HuH-7 (cell line): ENCODE measurements at regions not wholly inside any gene's neighbourhood (a gene's known extent, or its start where the extent isn't known, plus 50 kb on each side); places are given as distances from the start of the nearest gene placed in this dataset.
A peak's percentile ranks its signal among the peaks of the same experiment; 100 is the strongest.
"Not testable (repeated sequence)": the region's sequence is repeated elsewhere in the genome, so short reads cannot be mapped to it uniquely, and the experiment has no call there.

Experiments used
- DNase-seq: peaks from one replicate; pipeline ENCODE4 v3.0.0; 2011; ENCODE audit warnings: low spot score

DNA sequence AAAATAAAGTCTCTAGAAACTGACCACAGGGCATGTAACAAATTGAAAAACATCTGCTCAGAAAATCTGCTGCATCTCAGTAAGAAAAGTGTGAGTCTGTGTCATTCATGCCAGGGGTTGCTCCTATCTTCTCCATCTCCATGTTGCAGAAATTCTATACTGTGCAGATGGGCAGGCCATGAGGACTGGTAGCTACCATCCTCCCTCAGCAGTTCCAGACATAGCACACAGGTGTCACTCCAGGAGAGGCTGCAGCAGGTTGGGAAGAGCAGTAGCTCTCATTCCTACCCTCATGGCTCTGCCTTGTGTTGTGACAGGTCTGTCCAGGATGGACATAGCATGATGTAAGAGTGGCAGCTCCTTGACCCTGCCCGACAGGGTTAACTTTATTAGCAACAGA, 173.4 kb downstream of the NDUFS4 start:
- DNase-seq: no peak

GRCh38 chr5:53738105-53738504, 177.7 kb downstream of the NDUFS4 start:
- no peak for DNase-seq

- DNase-seq: no peak
These were observed 178.7 kb downstream of the NDUFS4 start for GRCh38 chr5:53739111-53739510.

DNA sequence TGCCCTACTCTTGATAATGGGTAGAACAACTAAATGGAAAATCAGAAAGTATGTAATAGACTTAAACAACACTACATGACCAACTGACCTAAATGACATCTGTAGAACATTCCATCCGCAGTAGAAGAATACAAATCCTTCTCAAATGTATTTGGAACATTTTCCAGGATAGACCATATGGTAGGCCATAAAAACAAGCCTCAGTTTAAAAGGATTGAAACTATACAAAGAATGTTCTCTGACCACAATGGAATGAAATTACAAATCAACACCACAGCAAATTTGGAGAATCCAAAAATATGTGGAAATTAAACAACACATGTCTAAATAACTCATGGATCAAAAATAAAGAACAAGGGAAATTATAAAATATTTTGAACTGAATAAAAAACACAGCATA, 189.2 kb downstream of the NDUFS4 start:
- no peak for DNase-seq

GRCh38 chr5:53752282-53752681, 191.8 kb downstream of the NDUFS4 start:
- not testable (repeated sequence) for DNase-seq

DNA sequence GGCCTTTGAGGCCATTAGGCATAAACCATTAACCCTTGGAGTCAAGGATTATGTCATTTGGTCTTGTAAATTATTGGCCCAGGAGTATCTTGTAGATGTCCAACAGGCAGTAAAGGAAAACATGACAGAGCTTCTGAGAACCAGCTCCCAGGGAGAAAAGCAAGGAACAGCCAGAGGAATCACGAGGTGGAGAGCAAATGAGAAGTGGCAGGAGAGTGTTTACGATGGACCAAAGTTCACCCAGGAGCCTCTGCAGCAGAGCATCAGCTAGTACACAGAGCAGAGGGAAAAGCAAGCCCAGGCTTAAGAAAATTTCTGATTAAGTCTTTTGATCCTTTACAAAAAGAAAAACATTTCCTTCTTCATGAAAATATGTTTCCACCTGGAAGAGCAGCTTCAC, 206.2 kb downstream of the NDUFS4 start:
- peak; percentile 6 for DNase-seq

DNA sequence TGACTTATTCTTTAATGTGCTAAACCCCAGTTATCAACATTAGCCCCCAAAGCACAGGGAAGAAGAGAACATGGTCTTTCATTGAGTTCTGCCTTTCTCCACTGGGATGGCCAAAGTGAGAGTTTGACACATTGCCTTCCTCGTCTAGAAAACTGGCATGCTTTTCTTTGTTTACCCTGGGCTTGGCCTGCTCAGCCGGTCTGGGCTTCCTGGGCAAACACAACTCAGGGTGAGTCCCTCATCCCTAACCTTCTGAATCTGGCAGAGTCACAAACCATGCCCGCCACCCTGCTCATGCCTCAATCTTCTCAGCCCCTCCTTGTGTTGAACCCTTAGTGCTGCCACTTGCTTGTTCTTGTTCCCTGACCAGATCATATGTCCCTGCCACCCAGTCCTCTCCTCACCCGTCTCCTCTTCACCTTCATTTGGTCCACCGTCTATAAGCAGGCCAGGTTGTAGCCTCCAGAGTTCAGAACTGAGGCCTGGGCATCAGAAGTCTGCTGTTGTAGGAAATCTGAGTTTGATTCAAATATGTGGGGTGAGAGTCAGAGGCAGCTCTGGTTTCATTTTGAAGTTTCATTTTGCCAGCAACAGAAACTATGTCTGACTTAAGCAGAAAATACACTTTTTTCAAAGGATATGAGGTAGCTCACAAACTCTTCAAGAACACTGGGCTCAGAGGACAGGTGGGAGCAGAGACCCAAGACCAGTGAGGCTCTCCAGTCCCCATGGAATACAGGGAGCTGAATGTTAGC, 217.6 kb downstream of the NDUFS4 start:
- DNase-seq: no peak

DNA sequence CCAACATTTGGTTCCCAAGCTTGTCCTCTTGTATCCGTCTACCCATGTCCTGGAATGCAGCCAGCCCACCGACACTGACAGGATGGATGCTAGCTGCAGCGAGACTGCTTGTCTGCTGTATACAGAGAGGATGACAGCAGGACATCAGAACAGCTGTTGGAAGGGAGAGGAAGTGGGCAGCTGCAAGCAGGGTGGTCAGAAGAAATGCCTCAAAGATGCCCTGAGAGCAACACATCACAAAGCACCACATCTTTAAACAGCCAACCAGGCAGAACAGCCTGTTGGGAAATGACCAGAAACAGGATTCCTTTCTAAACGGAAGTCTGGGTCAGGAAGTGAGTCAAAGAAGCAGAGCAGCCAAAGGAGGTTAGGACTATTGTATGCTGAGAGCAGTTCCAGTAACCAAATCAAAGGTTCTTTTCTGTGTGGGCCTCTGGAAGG, 219.1 kb downstream of the NDUFS4 start:
- no peak for DNase-seq

DNA sequence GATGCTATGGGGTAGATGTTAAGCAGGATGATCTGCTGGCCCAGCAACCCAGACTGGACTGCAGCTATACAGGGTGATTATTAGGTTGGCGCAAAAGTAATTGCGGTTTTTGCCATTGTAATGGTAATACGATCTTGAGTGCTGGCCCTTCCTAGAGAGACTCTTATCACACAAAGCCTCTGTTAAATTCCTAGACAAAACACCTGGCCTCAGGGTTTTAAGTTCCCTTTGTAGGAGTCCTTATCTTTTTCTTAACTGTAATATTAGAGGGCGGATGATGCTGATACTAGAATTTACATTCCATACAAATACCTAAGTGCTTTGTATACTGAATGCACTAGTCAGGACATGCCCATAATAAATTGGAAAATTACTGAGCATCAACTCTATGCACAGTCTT, 222.2 kb downstream of the NDUFS4 start:
- DNase-seq: no peak

- DNase-seq: no peak
These were observed 223.3 kb downstream of the NDUFS4 start for GRCh38 chr5:53783624-53784228.

GRCh38 chr5:53784596-53784995, 224.2 kb downstream of the NDUFS4 start:
- DNase-seq: no peak

GRCh38 chr5:53785924-53786323, 225.5 kb downstream of the NDUFS4 start:
- no peak for DNase-seq

DNA sequence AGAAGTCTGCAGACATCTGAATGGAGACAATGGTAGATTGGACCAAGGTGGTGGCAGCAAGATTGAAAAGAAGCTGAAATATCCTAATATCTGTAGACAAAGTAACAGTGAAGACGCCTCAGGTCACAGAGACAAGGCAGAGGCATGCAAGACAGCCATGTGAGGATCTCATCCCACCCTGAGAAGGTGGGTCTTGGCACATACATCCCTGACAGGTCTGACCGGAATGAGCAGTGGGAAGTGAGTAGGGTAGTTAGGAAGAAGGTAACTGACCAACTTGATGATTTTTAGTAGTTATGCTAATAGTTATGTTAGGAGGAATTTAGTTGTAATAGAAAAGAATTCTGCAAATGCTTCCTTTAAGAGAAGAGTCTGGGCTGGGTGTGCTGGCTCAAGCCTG, 229.6 kb downstream of the NDUFS4 start:
- no peak for DNase-seq

DNA sequence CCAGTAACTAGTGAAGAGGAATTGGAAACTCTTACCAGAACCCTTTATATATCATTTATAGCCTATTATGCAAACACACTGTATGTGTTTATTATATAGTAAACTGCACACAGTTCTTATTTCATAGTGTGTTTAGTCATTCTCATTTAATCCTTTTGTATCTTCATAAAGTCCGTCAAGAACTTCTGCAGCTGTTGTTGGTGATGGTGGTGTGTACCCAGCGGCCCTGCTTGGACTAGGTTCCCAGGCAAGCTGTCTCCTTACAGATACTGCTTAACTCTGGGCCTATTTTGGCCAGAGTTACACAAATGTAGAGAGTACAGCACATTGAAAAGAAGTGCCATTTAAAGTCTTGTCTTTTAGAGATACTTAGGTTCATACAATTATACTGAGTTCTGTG, 231.9 kb downstream of the NDUFS4 start:
- no peak for DNase-seq

DNA sequence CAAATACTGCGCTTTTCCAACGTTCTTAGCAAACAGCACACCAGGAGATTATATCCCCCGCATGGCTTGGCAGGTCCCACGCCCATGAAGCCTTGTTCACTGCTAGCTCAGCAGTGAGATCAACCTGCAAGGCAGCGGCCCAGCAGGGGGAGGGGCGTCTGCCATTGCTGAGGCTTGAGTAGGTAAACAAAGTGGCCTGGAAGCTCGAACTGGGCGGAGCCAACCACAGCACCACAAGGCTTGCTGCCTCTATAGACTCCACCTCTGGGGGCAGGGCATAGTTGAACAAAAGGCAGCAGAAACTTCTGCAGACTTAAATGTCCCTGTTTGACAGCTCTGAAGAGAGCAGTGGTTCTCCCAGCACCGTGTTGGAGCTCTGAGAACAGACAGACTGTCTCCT, 239.2 kb downstream of the NDUFS4 start:
- not testable (repeated sequence) for DNase-seq

GRCh38 chr5:53808392-53808791, 248.0 kb downstream of the NDUFS4 start:
- not testable (repeated sequence) for DNase-seq

GRCh38 chr5:53814819-53815218, 254.4 kb downstream of the NDUFS4 start:
- DNase-seq: no peak

- DNase-seq: no peak
These were observed 255.0 kb downstream of the NDUFS4 start for GRCh38 chr5:53815471-53815870.

DNA sequence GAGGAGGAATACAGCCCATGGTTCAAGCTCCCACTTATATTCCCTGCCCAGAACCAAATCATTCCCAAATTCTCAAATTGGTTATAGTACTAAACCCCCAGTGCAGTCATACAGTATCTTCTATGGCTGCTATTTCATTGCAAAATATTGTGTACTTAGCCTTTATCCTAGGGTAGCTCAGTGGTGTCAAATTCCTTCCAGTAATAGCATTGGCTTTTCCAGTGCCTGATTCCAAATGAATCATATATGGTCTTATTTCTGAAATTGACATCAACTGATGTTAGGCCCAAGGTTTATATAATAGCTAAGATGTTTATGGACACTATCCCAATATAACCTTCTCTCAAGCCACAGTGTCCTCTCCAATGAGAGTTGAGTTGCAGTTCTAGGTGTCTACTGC, 256.7 kb downstream of the NDUFS4 start:
- DNase-seq: no peak

- no peak for DNase-seq
These were observed 259.0 kb downstream of the NDUFS4 start for GRCh38 chr5:53819482-53819881.

- no peak for DNase-seq
These were observed 259.8 kb downstream of the NDUFS4 start for GRCh38 chr5:53820119-53820801.

DNA sequence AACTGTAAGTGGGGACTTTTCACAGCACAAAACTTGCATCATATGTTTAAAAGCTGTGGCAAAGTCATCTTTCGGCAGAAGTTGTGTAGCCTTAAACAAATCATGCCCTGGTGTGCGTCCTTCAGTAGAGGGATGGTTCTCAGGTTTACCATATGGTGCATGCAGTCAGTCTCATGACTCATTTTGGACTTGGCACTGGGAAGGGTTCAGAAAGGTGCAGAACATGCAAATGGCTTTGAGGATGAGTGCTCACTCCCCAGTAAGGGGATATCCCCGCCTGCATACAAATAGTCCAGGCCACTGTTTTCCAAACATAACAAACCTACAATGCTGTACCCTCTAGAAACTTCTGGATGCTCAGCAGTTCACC, 260.3 kb downstream of the NDUFS4 start:
- no peak for DNase-seq

GRCh38 chr5:53825016-53825415, 264.6 kb downstream of the NDUFS4 start:
- no peak for DNase-seq
